Muscle layer of colon (tissue), 2 donors: ENCODE measurements at regions not wholly inside any gene's neighbourhood (a gene's known extent, or its start where the extent isn't known, plus 50 kb on each side); places are given as distances from the start of the nearest gene placed in this dataset.
"Not testable (repeated sequence)": the region's sequence is repeated elsewhere in the genome, so short reads cannot be mapped to it uniquely, and the experiment has no call there.

Source experiments
- H3K27ac ChIP-seq: one replicate; pipeline ENCODE4 v1.7.0; 2013; ENCODE audit warnings: low read depth, mild to moderate bottlenecking, low read length, moderate library complexity
- H3K27me3 ChIP-seq, 2 donors: one replicate each; pipeline ENCODE4 v1.7.0; 2013; ENCODE audit warnings: low read length in 2 of 2, mild to moderate bottlenecking in 2 of 2; ENCODE audit not compliant: insufficient read depth in 2 of 2, control insufficient read depth in 1 of 2
- H3K36me3 ChIP-seq: one replicate; pipeline ENCODE4 v1.7.0; 2013; ENCODE audit warnings: mild to moderate bottlenecking, low read length; ENCODE audit not compliant: insufficient read depth
- H3K4me1 ChIP-seq: one replicate; pipeline ENCODE4 v1.7.0; 2013; ENCODE audit warnings: mild to moderate bottlenecking, low read length; ENCODE audit not compliant: insufficient read depth
- H3K4me3 ChIP-seq, 2 donors: one replicate each; pipeline ENCODE4 v1.7.0; 2013; ENCODE audit warnings: low read length in 2 of 2, low read depth in 1 of 2, mild to moderate bottlenecking in 1 of 2, moderate library complexity in 1 of 2
- H3K9ac ChIP-seq: one replicate; pipeline ENCODE4 v1.7.0; 2013; ENCODE audit warnings: low read length
- H3K9me3 ChIP-seq: one replicate; pipeline ENCODE4 v1.7.0; 2013; ENCODE audit warnings: mild to moderate bottlenecking, low read length
- donor health status: abdominal sarcoma.
- donor health status: Adenocarcinoma of cecum.

GRCh38 chrX:45400951-45401725 lies 200.5 kb upstream of the DIPK2B start:
- not testable (repeated sequence) for H3K9ac ChIP-seq, H3K27ac ChIP-seq, H3K9me3 ChIP-seq

GRCh38 chrX:45400027-45400779 lies 199.5 kb upstream of the DIPK2B start:
- Histone ChIP-seq H3K27ac (no peak overlapping the region), H3K9me3 (no peaks in the 10 kb centered on the region)

More at GRCh38 chrX:45400951-45401725, 200.5 kb upstream of the DIPK2B start:
- not testable (repeated sequence) for H3K36me3 ChIP-seq, H3K4me3 ChIP-seq, H3K4me1 ChIP-seq, H3K27me3 ChIP-seq

GRCh38 chrX:45385757-45386156 lies 185.1 kb upstream of the DIPK2B start:
- Histone ChIP-seq H3K27ac (no peak overlapping the region), H3K9ac (no peak overlapping the region), H3K36me3 (no peaks in the 10 kb centered on the region), H3K27me3 (no peaks in the 10 kb centered on the region), H3K4me3 (no peak overlapping the region), H3K9me3 (no peaks in the 10 kb centered on the region), H3K4me1 (no peaks in the 10 kb centered on the region)

More at GRCh38 chrX:45400027-45400779, 199.5 kb upstream of the DIPK2B start:
- no peaks in the 10 kb centered on the region for H3K27me3 ChIP-seq
- H3K4me3 ChIP-seq = no peak overlapping the region
- H3K4me1 ChIP-seq = peaks cover 8% of the 10 kb centered on the region
- H3K9ac ChIP-seq = no peak overlapping the region
- no peaks in the 10 kb centered on the region for H3K36me3 ChIP-seq

- no peaks in the 10 kb centered on the region for H3K9me3 ChIP-seq
- no peaks in the 10 kb centered on the region for H3K4me1 ChIP-seq
- H3K27me3 ChIP-seq = no peaks in the 10 kb centered on the region
- no peak overlapping the region for H3K27ac ChIP-seq
- H3K9ac ChIP-seq = no peak overlapping the region
- H3K36me3 ChIP-seq = no peaks in the 10 kb centered on the region
- no peak overlapping the region for H3K4me3 ChIP-seq
These were observed 181.2 kb upstream of the DIPK2B start for GRCh38 chrX:45381841-45382240.

- no peaks in the 10 kb centered on the region for H3K9me3 ChIP-seq
- H3K27ac ChIP-seq = no peak overlapping the region
- H3K9ac ChIP-seq = no peak overlapping the region
- H3K36me3 ChIP-seq = no peaks in the 10 kb centered on the region
- H3K4me1 ChIP-seq = no peaks in the 10 kb centered on the region
- no peaks in the 10 kb centered on the region for H3K27me3 ChIP-seq
- H3K4me3 ChIP-seq = no peak overlapping the region
These were observed 180.7 kb upstream of the DIPK2B start for GRCh38 chrX:45381366-45381765.

GRCh38 chrX:45379236-45379635 lies 178.6 kb upstream of the DIPK2B start:
- H3K9ac ChIP-seq = no peak overlapping the region
- no peaks in the 10 kb centered on the region for H3K4me1 ChIP-seq
- no peaks in the 10 kb centered on the region for H3K9me3 ChIP-seq
- H3K4me3 ChIP-seq = no peak overlapping the region
- no peaks in the 10 kb centered on the region for H3K27me3 ChIP-seq
- no peaks in the 10 kb centered on the region for H3K36me3 ChIP-seq
- H3K27ac ChIP-seq = no peak overlapping the region

GRCh38 chrX:45372151-45372550 lies 171.5 kb upstream of the DIPK2B start:
- Histone ChIP-seq H3K4me3 (no peak overlapping the region), H3K9me3 (no peaks in the 10 kb centered on the region), H3K27me3 (no peaks in the 10 kb centered on the region), H3K4me1 (no peaks in the 10 kb centered on the region), H3K36me3 (no peaks in the 10 kb centered on the region), H3K9ac (no peak overlapping the region), H3K27ac (no peak overlapping the region)

GRCh38 chrX:45368705-45369104 lies 168.0 kb upstream of the DIPK2B start:
- H3K9me3 ChIP-seq = no peaks in the 10 kb centered on the region
- no peaks in the 10 kb centered on the region for H3K4me1 ChIP-seq
- H3K27me3 ChIP-seq = no peaks in the 10 kb centered on the region
- no peak overlapping the region for H3K9ac ChIP-seq
- no peaks in the 10 kb centered on the region for H3K36me3 ChIP-seq
- no peak overlapping the region for H3K27ac ChIP-seq
- H3K4me3 ChIP-seq = no peak overlapping the region

- Histone ChIP-seq H3K9ac (no peak overlapping the region), H3K9me3 (no peaks in the 10 kb centered on the region), H3K4me1 (no peaks in the 10 kb centered on the region), H3K36me3 (no peaks in the 10 kb centered on the region), H3K27me3 (peaks cover 0 to 5% of the 10 kb centered on the region in 2 donors), H3K4me3 (no peak overlapping the region), H3K27ac (no peak overlapping the region)
These were observed 162.9 kb upstream of the DIPK2B start for GRCh38 chrX:45363596-45363995.

- Histone ChIP-seq H3K4me3 (no peak overlapping the region), H3K36me3 (no peaks in the 10 kb centered on the region), H3K27me3 (peaks cover 0 to 5% of the 10 kb centered on the region in 2 donors), H3K4me1 (no peaks in the 10 kb centered on the region), H3K9ac (no peak overlapping the region), H3K9me3 (no peaks in the 10 kb centered on the region), H3K27ac (no peak overlapping the region)
These were observed 159.9 kb upstream of the DIPK2B start for GRCh38 chrX:45360571-45360970.

GRCh38 chrX:45358392-45358791 lies 157.7 kb upstream of the DIPK2B start:
- no peak overlapping the region for H3K27ac ChIP-seq
- no peak overlapping the region for H3K9ac ChIP-seq

More at GRCh38 chrX:45358392-45358791, 157.7 kb upstream of the DIPK2B start:
- Histone ChIP-seq H3K4me3 (no peak overlapping the region), H3K36me3 (no peaks in the 10 kb centered on the region), H3K9me3 (no peaks in the 10 kb centered on the region), H3K27me3 (peaks cover 0 to 5% of the 10 kb centered on the region in 2 donors), H3K4me1 (no peaks in the 10 kb centered on the region)
